Activated CD4-positive, alpha-beta T cell treated with anti-CD3 and anti-CD28 coated beads, Interleukin-2, amount 10 ng/mL, durations not matched to agents 24 days and 14 days (primary cell): ENCODE measurements at regions not wholly inside any gene's neighbourhood (a gene's known extent, or its start where the extent isn't known, plus 50 kb on each side); places are given as distances from the start of the nearest gene placed in this dataset.

Experiments used
- DNase-seq: peaks from one replicate; pipeline ENCODE4 v3.0.0; 2022
- H3K27ac Mint-ChIP-seq: one replicate; pipeline ENCODE4 v1.8.0; 2022; ENCODE audit warnings: mild to moderate bottlenecking, mixed read lengths
- H3K27me3 Mint-ChIP-seq: one replicate; pipeline ENCODE4 v1.8.0; 2022; ENCODE audit warnings: mixed read lengths
- H3K36me3 Mint-ChIP-seq: one replicate; pipeline ENCODE4 v1.8.0; 2022; ENCODE audit warnings: low read depth, mild to moderate bottlenecking, mixed read lengths
- H3K4me1 Mint-ChIP-seq: one replicate; pipeline ENCODE4 v1.8.0; 2021; ENCODE audit warnings: mixed read lengths
- H3K4me3 Mint-ChIP-seq: one replicate; pipeline ENCODE4 v1.8.0; 2022; ENCODE audit warnings: mild to moderate bottlenecking, moderate library complexity, mixed read lengths
- H3K9me3 Mint-ChIP-seq: one replicate; pipeline ENCODE4 v1.8.0; 2021; ENCODE audit warnings: mixed read lengths
- intact Hi-C: fragments of 100-400 bp; cut with micrococcal nuclease; formaldehyde crosslinking; loops from one replicate; pipeline ENCODE4 v1.15.1; 2023

GRCh38 chr2:75960472-75961009 lies 249.8 kb upstream of the GCFC2 start:
- Mint-ChIP-seq H3K27ac (no peak overlapping the region), H3K27me3 (no peaks in the 10 kb centered on the region), H3K4me1 (no peaks in the 10 kb centered on the region), H3K9me3 (no peaks in the 10 kb centered on the region), H3K4me3 (no peak overlapping the region), H3K36me3 (no peaks in the 10 kb centered on the region)
- no peak for DNase-seq
- intact Hi-C loops: no loop called here

- intact Hi-C loops: no loop called here
- Mint-ChIP-seq H3K9me3 (no peaks in the 10 kb centered on the region), H3K27ac (no peak overlapping the region), H3K36me3 (no peaks in the 10 kb centered on the region), H3K27me3 (no peaks in the 10 kb centered on the region), H3K4me3 (no peak overlapping the region), H3K4me1 (no peaks in the 10 kb centered on the region)
- DNase-seq: no peak
Observed at GRCh38 chr2:75959724-75960471, 249.2 kb upstream of the GCFC2 start.

- Mint-ChIP-seq H3K36me3 (no peaks in the 10 kb centered on the region), H3K9me3 (no peaks in the 10 kb centered on the region), H3K4me3 (no peak overlapping the region), H3K27me3 (no peaks in the 10 kb centered on the region), H3K27ac (no peak overlapping the region), H3K4me1 (no peaks in the 10 kb centered on the region)
- DNase-seq: no peak
- intact Hi-C loops: no loop called here
Observed at GRCh38 chr2:75954761-75955160, 244.0 kb upstream of the GCFC2 start.

DNA sequence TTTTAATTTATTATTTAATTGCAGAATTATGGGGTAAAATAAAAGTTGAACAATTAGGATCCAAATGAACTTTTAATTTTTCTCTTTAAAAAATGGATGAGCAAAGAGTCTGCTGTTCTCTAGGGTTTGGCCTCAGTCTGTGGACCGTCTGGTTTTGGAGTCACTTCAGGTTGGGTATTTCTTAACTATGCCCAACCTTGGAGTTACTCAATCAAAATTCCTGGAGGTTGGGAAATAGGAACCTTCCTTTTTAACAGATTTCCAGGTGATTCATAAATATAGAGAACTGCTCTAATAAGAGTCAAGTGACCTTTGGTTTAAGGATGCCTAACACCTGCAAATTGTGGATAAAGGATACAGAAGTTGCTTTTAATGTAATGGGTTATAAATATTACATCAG lies 241.5 kb upstream of the GCFC2 start:
- DNase-seq: no peak
- H3K9me3 Mint-ChIP-seq: no peaks in the 10 kb centered on the region
- H3K27me3 Mint-ChIP-seq: no peaks in the 10 kb centered on the region
- intact Hi-C loops: no loop called here
- no peaks in the 10 kb centered on the region for H3K36me3 Mint-ChIP-seq
- H3K4me3 Mint-ChIP-seq: no peak overlapping the region
- H3K27ac Mint-ChIP-seq: no peak overlapping the region
- H3K4me1 Mint-ChIP-seq: no peaks in the 10 kb centered on the region

GRCh38 chr2:75949385-75950030 lies 238.8 kb upstream of the GCFC2 start:
- peaks cover 4% of the 10 kb centered on the region for H3K9me3 Mint-ChIP-seq
- no peak overlapping the region for H3K27ac Mint-ChIP-seq
- no peaks in the 10 kb centered on the region for H3K4me1 Mint-ChIP-seq
- intact Hi-C loops: no loop called here
- no peaks in the 10 kb centered on the region for H3K36me3 Mint-ChIP-seq
- DNase-seq: no peak
- H3K4me3 Mint-ChIP-seq: no peak overlapping the region
- H3K27me3 Mint-ChIP-seq: no peaks in the 10 kb centered on the region

GRCh38 chr2:75936311-75936710 lies 225.6 kb upstream of the GCFC2 start:
- intact Hi-C loops: no loop called here
- Mint-ChIP-seq H3K36me3 (no peaks in the 10 kb centered on the region), H3K27me3 (no peaks in the 10 kb centered on the region), H3K27ac (no peak overlapping the region), H3K4me3 (no peak overlapping the region), H3K9me3 (peaks cover 5% of the 10 kb centered on the region), H3K4me1 (no peaks in the 10 kb centered on the region)
- DNase-seq: no peak

DNA sequence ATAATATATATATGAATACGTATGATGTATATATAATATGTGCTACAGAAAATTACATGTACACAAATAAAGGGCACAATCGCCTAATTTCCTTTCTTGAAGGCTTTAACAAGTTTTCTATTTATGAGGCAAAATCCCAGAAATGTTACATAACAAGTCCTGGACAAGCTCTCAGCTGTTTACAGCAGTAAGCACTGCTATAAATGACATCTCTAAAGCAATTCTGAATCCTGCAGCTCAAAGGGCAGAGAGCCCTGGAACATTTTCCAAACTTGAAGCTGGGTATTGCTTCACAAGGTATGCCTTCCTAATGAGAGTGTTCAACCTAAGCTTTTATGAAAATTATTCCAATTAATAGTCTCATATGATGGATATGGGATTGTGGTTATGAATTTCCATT lies 222.3 kb upstream of the GCFC2 start:
- DNase-seq: no peak
- intact Hi-C loops: no loop called here
- H3K4me1 Mint-ChIP-seq: no peaks in the 10 kb centered on the region

DNA sequence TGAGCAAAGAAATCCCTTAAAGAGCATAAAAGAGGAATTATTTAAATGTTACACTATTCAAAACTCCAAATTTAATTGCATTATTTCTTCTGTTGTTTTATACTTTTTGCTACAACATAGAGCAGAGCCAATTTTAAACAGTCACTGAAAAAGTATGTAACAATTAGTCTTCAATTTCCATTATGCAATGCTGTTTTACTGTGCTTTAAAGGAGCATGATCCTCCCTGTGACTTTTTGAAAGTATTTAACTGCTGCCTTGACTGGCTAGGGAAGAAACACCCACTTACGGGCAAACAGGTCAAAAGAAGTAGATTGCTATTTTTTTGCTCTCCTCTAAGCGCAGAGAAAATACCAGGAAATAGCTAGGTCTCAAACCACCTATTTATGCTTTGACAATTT lies 217.4 kb upstream of the GCFC2 start:
- Mint-ChIP-seq H3K27me3 (no peaks in the 10 kb centered on the region), H3K9me3 (no peaks in the 10 kb centered on the region), H3K27ac (no peak overlapping the region), H3K4me1 (no peaks in the 10 kb centered on the region), H3K36me3 (no peaks in the 10 kb centered on the region), H3K4me3 (no peak overlapping the region)
- intact Hi-C loops: no loop called here
- DNase-seq: no peak

More for the DNA sequence above, 222.3 kb upstream of the GCFC2 start:
- H3K27ac Mint-ChIP-seq: no peak overlapping the region
- H3K27me3 Mint-ChIP-seq: no peaks in the 10 kb centered on the region
- H3K36me3 Mint-ChIP-seq: no peaks in the 10 kb centered on the region
- no peak overlapping the region for H3K4me3 Mint-ChIP-seq
- H3K9me3 Mint-ChIP-seq: no peaks in the 10 kb centered on the region

DNA sequence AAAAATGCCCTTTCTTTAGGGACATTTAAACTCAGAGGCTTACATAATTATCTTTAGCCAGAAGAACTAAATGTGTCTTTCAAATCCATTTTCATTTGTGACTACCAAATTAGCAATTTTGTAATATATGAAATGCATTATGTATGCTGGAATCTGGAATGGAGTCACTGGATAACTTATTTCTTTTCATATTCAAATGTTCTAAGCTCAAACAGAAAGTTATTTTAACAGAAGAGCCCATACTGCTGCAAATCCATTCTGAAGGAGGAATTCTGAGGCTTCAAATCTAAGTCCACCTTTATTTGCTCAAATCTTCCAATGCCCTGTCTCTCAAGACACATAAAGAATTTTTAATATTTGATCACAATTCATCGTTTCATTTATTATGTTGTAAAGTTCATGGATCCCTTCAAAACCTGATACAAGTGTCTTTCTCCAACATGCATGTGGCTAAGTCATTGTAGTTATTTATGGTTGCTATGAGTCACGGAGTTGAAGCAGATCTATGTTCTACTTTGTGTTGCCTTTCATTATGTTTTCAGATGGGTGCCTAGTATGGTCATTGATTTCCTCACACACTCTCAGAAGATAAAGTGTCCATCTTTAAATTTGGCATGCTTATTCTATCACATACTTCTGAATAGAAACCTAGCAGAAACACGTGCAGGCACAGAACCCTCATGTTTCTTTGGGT lies 214.8 kb upstream of the GCFC2 start:
- H3K36me3 Mint-ChIP-seq: no peaks in the 10 kb centered on the region
- intact Hi-C loops: no loop called here
- H3K4me1 Mint-ChIP-seq: no peaks in the 10 kb centered on the region
- DNase-seq: no peak
- H3K4me3 Mint-ChIP-seq: no peak overlapping the region
- H3K27ac Mint-ChIP-seq: no peak overlapping the region
- H3K27me3 Mint-ChIP-seq: no peaks in the 10 kb centered on the region
- H3K9me3 Mint-ChIP-seq: no peaks in the 10 kb centered on the region

- no peaks in the 10 kb centered on the region for H3K36me3 Mint-ChIP-seq
- DNase-seq: no peak
- H3K9me3 Mint-ChIP-seq: no peaks in the 10 kb centered on the region
- no peak overlapping the region for H3K4me3 Mint-ChIP-seq
- intact Hi-C loops: no loop called here
- no peaks in the 10 kb centered on the region for H3K4me1 Mint-ChIP-seq
- no peak overlapping the region for H3K27ac Mint-ChIP-seq
- H3K27me3 Mint-ChIP-seq: no peaks in the 10 kb centered on the region
Observed at GRCh38 chr2:75922191-75922590, 211.5 kb upstream of the GCFC2 start.

- Mint-ChIP-seq H3K4me3 (no peak overlapping the region), H3K4me1 (no peaks in the 10 kb centered on the region), H3K27ac (no peak overlapping the region), H3K27me3 (no peaks in the 10 kb centered on the region), H3K36me3 (no peaks in the 10 kb centered on the region), H3K9me3 (no peaks in the 10 kb centered on the region)
- intact Hi-C loops: no loop called here
- no peak for DNase-seq
Observed at GRCh38 chr2:75920859-75921551, 210.3 kb upstream of the GCFC2 start.

GRCh38 chr2:75915851-75916634 lies 205.3 kb upstream of the GCFC2 start:
- Mint-ChIP-seq H3K36me3 (no peaks in the 10 kb centered on the region), H3K27me3 (no peaks in the 10 kb centered on the region), H3K27ac (no peak overlapping the region), H3K4me3 (no peak overlapping the region), H3K9me3 (no peaks in the 10 kb centered on the region), H3K4me1 (no peaks in the 10 kb centered on the region)
- DNase-seq: no peak
- intact Hi-C loops: no loop called here

GRCh38 chr2:75896779-75897366 lies 186.2 kb upstream of the GCFC2 start:
- no peaks in the 10 kb centered on the region for H3K9me3 Mint-ChIP-seq
- H3K36me3 Mint-ChIP-seq: no peaks in the 10 kb centered on the region

More at GRCh38 chr2:75896779-75897366, 186.2 kb upstream of the GCFC2 start:
- no peak overlapping the region for H3K4me3 Mint-ChIP-seq
- H3K27ac Mint-ChIP-seq: no peak overlapping the region
- intact Hi-C loops: no loop called here
- no peak for DNase-seq
- no peaks in the 10 kb centered on the region for H3K4me1 Mint-ChIP-seq
- no peaks in the 10 kb centered on the region for H3K27me3 Mint-ChIP-seq
